Tibial nerve (tissue), 4 donors: ENCODE measurements at regions not wholly inside any gene's neighbourhood (a gene's known extent, or its start where the extent isn't known, plus 50 kb on each side); places are given as distances from the start of the nearest gene placed in this dataset.

Experiments used
- DNase-seq, 2 donors: peaks; one replicate each; pipeline ENCODE4 v3.0.0-alpha.2; 2019; ENCODE audit warnings: low spot score in 2 of 2
- H3K27ac ChIP-seq, 4 donors: fragments of 200-600 bp; sonication (generic) in 3 of 4; one replicate each; pipeline ENCODE4 v1.5.1; 2017 to 2019; ENCODE audit warnings: mild to moderate bottlenecking in 1 of 4
- H3K27me3 ChIP-seq, 2 donors: fragments of 200-600 bp; sonication (generic) in 1 of 2; one replicate each; pipeline versions ENCODE4 v1.5.1 to v1.6.0; 2017 to 2019
- H3K36me3 ChIP-seq, 3 donors: fragments of 200-600 bp; sonication (generic); one replicate each; pipeline ENCODE4 v1.5.1; 2018 to 2019
- H3K4me1 ChIP-seq, 4 donors: fragments of 200-600 bp; sonication (generic) in 3 of 4; one replicate each; pipeline ENCODE4 v1.5.1; 2017 to 2019
- H3K4me3 ChIP-seq, 4 donors: fragments of 200-600 bp; sonication (generic) in 3 of 4; one replicate each; pipeline ENCODE4 v1.5.1; 2017 to 2019; ENCODE audit warnings: mild to moderate bottlenecking in 1 of 4, moderate library complexity in 1 of 4
- H3K9me3 ChIP-seq, 4 donors: fragments of 200-600 bp; sonication (generic) in 3 of 4; one replicate each; pipeline ENCODE4 v1.5.1; 2017 to 2019
- EP300 ChIP-seq, 2 donors: sonication (generic); formaldehyde crosslinking; IDR thresholded peaks; one replicate each; pipeline ENCODE4 v1.6.1; 2017; ENCODE audit warnings: antibody characterized with exemption in 2 of 2, mild to moderate bottlenecking in 1 of 2
- POLR2A ChIP-seq, 2 donors: fragments of 450-650 bp; IDR thresholded peaks; one replicate each; pipeline ENCODE4 v1.6.1; 2017; ENCODE audit warnings: antibody characterized with exemption in 2 of 2, mild to moderate bottlenecking in 2 of 2, moderate library complexity in 2 of 2
- WGBS, 2 donors: methylation state at CpG; one replicate each; pipeline ENCODE4 v1.1.5; 2018; 5-methylcytosine and 5-hydroxymethylcytosine counted together
- TF ChIP-seq, protein P1 (sequence below), 5 experiments: fragments of 200-600 bp in 3 of 5; fragments of 450-650 bp in 2 of 5; sonication (generic) in 3 of 5; IDR thresholded peaks; one replicate each; pipeline ENCODE4 v1.5.1; 2016 to 2019; ENCODE audit warnings: antibody characterized with exemption in 5 of 5, mild to moderate bottlenecking in 3 of 5, moderate library complexity in 2 of 5

DNA sequence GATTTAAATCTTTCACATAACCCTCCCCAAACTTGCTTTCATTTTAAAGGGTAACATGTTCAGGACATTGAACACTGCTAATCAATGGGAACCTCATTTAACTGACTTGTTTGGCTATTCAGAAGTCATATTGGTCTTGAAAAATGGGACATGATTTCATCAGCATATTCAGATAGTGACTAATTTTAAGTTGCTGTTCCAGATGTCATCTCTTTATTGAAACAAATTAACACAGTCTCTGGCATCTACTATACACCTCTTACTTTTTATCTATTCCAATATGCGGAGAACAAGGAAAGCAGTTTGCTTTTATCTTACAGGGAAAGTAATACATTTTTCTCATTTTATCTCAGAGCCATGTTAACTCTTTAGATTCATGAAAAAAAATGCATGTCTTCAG, 310.1 kb downstream of the S1PR1 start:
- Histone ChIP-seq H3K27ac (no peak overlapping the region), H3K27me3 (no peaks in the 10 kb centered on the region), H3K4me3 (no peak overlapping the region), H3K36me3 (no peaks in the 10 kb centered on the region), H3K9me3 (no peaks in the 10 kb centered on the region), H3K4me1 (no peaks in the 10 kb centered on the region)
- WGBS, 2 donors: 0 to 37% methylated on average over 1 of the region's 1 CpG
- no peak for DNase-seq
- TF ChIP-seq, protein P1, sequence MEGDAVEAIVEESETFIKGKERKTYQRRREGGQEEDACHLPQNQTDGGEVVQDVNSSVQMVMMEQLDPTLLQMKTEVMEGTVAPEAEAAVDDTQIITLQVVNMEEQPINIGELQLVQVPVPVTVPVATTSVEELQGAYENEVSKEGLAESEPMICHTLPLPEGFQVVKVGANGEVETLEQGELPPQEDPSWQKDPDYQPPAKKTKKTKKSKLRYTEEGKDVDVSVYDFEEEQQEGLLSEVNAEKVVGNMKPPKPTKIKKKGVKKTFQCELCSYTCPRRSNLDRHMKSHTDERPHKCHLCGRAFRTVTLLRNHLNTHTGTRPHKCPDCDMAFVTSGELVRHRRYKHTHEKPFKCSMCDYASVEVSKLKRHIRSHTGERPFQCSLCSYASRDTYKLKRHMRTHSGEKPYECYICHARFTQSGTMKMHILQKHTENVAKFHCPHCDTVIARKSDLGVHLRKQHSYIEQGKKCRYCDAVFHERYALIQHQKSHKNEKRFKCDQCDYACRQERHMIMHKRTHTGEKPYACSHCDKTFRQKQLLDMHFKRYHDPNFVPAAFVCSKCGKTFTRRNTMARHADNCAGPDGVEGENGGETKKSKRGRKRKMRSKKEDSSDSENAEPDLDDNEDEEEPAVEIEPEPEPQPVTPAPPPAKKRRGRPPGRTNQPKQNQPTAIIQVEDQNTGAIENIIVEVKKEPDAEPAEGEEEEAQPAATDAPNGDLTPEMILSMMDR (IDR thresholded peaks at IDR 0.05): no peak

DNA sequence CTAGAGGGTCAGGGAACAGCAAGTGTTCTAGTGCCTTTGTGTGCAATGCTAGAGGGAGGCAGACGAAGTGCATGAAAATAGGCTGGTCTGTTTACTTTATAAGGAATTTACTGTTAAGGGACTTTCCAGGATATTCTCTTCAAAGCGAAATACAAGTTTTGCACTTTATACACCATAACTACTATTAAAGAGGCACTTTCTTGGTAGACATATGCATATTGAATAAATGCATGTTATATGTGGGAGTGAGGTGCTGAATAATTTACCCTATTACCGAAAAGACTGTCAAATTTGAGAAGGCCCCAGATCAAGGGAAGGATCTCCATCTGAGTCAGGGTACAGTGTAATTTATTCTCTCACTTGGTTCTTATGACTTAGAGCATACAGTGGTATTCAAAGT, 310.5 kb downstream of the S1PR1 start:
- Histone ChIP-seq H3K9me3 (no peaks in the 10 kb centered on the region), H3K27ac (no peak overlapping the region), H3K4me1 (no peaks in the 10 kb centered on the region), H3K27me3 (no peaks in the 10 kb centered on the region), H3K36me3 (no peaks in the 10 kb centered on the region), H3K4me3 (no peak overlapping the region)
- TF ChIP-seq, protein P1 (IDR thresholded peaks at IDR 0.05): no peak
- TF ChIP-seq POLR2A (IDR thresholded peaks at IDR 0.05): no peak
- TF ChIP-seq EP300 (IDR thresholded peaks at IDR 0.05): no peak
- DNase-seq: no peak
- WGBS, 2 donors: 65 to 68% methylated on average over 3 of the region's 3 CpGs

DNA sequence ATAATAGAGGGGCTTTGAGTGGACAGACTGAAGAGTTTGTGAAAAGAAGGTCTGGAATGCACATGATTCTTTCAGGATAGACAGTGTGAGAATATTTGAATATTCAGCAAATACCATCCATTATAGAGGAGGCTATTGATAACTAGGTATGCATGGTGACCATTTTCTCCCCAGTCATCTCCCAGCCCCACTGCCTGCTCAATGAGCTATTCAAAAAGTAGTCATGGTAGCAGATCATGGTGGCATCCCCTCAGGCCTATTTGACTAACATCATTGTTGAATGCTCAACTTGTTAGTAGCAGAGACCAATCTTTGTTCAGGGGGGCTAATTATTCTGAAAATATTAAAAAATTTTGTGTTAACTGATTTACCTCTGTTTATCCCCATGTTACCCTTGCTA, 311.6 kb downstream of the S1PR1 start:
- Histone ChIP-seq H3K27ac (no peak overlapping the region), H3K36me3 (no peaks in the 10 kb centered on the region), H3K4me3 (no peak overlapping the region), H3K9me3 (no peaks in the 10 kb centered on the region), H3K27me3 (no peaks in the 10 kb centered on the region), H3K4me1 (no peaks in the 10 kb centered on the region)
- no peak for DNase-seq
- TF ChIP-seq, protein P1 (IDR thresholded peaks at IDR 0.05): no peak
- TF ChIP-seq EP300 (IDR thresholded peaks at IDR 0.05) (no peak), POLR2A (IDR thresholded peaks at IDR 0.05) (no peak)

DNA sequence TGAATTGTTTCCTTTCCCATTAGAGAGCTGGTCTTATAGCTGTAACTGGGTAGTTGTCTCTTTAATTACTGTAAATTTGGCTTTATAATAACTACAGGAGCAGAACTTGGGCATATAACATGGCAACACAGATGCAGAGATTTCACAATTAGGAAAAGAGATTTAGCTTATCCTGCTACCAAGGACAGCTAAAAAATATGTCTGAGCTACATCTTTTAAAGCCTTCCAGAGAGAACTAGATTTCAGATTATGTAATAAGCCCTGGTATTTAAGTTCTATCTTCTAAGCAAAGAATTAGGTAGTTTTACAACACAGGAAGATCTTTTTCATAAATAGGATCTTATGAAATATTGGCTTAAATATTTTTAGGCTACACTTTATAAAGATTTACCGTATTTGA, 313.8 kb downstream of the S1PR1 start:
- Histone ChIP-seq H3K27me3 (no peaks in the 10 kb centered on the region), H3K9me3 (peaks cover 0 to 6% (median 0%) of the 10 kb centered on the region in 4 donors), H3K36me3 (no peaks in the 10 kb centered on the region), H3K4me3 (no peak overlapping the region), H3K4me1 (no peaks in the 10 kb centered on the region), H3K27ac (no peak overlapping the region)
- 93 to 95% methylated on average over 1 of the region's 1 CpG for WGBS, 2 donors
- no peak for DNase-seq
- TF ChIP-seq, protein P1 (IDR thresholded peaks at IDR 0.05): no peak
- TF ChIP-seq POLR2A (IDR thresholded peaks at IDR 0.05) (no peak), EP300 (IDR thresholded peaks at IDR 0.05) (no peak)

DNA sequence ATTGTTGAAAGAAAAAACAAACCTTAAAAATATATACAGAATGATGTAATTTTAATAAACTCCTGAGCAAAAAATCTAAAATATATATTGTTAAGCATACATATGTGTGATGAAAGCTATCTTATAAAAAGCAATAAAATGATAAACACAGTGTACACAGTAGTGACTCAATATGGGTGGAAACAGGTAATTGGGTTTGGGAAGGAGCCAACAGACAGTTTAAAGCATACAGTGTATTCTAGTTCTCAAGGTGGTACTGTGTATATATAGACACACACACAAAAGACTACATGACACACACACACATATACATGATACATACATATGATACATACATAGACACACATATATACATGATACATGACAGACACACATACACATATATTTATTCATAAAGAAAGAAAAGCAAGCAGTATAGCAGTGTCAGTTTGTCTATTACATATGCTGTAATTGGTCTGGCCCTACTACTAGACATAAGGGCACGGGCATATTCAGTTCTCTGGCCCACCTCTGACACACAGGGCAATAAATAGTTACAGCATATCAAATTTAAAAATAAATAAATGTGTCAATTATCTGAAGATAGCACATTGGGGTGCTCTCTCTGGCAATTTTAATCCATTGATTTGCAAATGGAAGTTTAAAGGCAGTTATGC, 330.2 kb downstream of the S1PR1 start:
- no peak for DNase-seq
- TF ChIP-seq EP300 (IDR thresholded peaks at IDR 0.05) (no peak), POLR2A (IDR thresholded peaks at IDR 0.05) (no peak)
- TF ChIP-seq, protein P1 (IDR thresholded peaks at IDR 0.05): no peak

More for the DNA sequence above, 330.2 kb downstream of the S1PR1 start:
- no peaks in the 10 kb centered on the region for H3K36me3 ChIP-seq
- no peaks in the 10 kb centered on the region for H3K27me3 ChIP-seq
- WGBS, 2 donors: 85 to 96% methylated on average over 1 of the region's 1 CpG
- no peaks in the 10 kb centered on the region for H3K9me3 ChIP-seq
- H3K27ac ChIP-seq: no peak overlapping the region
- H3K4me3 ChIP-seq: no peak overlapping the region
- no peaks in the 10 kb centered on the region for H3K4me1 ChIP-seq
